Progenitor cell of endocrine pancreas (in vitro differentiated cells): ENCODE measurements at regions not wholly inside any gene's neighbourhood (a gene's known extent, or its start where the extent isn't known, plus 50 kb on each side); places are given as distances from the start of the nearest gene placed in this dataset.

Experiments
- DNase-seq: peaks from one replicate; pipeline ENCODE4 v3.0.0; 2021; ENCODE audit warnings: low spot score; ENCODE audit not compliant: unreplicated experiment
- H3K27ac Mint-ChIP-seq: 2 replicates; pipeline ENCODE4 v1.8.0; 2021; ENCODE audit warnings: mild to moderate bottlenecking, moderate library complexity, mixed read lengths
- H3K27me3 Mint-ChIP-seq: 2 replicates; pipeline ENCODE4 v1.8.0; 2021; ENCODE audit warnings: mixed read lengths
- H3K36me3 Mint-ChIP-seq: 2 replicates; pipeline ENCODE4 v1.8.0; 2022; ENCODE audit warnings: mixed read lengths; ENCODE audit not compliant: insufficient read depth
- H3K4me1 Mint-ChIP-seq: 2 replicates; pipeline ENCODE4 v1.8.0; 2021; ENCODE audit warnings: low read depth, mixed read lengths
- H3K4me3 Mint-ChIP-seq: 2 replicates; pipeline ENCODE4 v1.8.0; 2021; ENCODE audit warnings: low read depth, mild to moderate bottlenecking, moderate library complexity, mixed read lengths
- H3K9me3 Mint-ChIP-seq: 2 replicates; pipeline ENCODE4 v1.8.0; 2021; ENCODE audit warnings: low read depth, mixed read lengths
- TF ChIP-seq, protein P1 (sequence below): fragments of 200-600 bp; sonication (generic); IDR thresholded peaks from one replicate; pipeline ENCODE4 v1.5.0; 2021; ENCODE audit warnings: antibody characterized with exemption, mild to moderate bottlenecking; ENCODE audit not compliant: unreplicated experiment

DNA sequence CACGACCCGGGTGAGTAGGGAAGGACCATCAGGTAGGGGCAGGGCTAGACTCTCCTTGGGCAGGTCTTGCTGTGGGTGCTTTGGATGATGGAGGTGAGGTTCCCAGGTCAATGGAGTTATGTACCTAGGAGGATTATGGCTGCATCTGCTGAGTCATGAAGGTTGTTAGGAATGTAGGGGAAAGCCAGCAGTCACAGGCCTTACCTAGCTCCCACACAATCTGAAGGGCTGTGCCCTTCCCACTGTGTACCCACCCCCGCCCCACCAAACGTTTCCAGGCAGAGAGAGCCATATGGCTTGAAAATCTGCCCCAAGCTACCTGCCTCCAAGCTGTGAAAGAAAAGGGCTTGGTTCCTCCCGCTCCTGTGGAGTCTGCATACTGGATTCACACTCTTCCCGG lies 573.4 kb upstream of the DPPA4 start:
- H3K27ac Mint-ChIP-seq: no peak overlapping the region
- TF ChIP-seq, protein P1, sequence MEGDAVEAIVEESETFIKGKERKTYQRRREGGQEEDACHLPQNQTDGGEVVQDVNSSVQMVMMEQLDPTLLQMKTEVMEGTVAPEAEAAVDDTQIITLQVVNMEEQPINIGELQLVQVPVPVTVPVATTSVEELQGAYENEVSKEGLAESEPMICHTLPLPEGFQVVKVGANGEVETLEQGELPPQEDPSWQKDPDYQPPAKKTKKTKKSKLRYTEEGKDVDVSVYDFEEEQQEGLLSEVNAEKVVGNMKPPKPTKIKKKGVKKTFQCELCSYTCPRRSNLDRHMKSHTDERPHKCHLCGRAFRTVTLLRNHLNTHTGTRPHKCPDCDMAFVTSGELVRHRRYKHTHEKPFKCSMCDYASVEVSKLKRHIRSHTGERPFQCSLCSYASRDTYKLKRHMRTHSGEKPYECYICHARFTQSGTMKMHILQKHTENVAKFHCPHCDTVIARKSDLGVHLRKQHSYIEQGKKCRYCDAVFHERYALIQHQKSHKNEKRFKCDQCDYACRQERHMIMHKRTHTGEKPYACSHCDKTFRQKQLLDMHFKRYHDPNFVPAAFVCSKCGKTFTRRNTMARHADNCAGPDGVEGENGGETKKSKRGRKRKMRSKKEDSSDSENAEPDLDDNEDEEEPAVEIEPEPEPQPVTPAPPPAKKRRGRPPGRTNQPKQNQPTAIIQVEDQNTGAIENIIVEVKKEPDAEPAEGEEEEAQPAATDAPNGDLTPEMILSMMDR: no peak
- peaks cover 7% of the 10 kb centered on the region for H3K36me3 Mint-ChIP-seq
- no peaks in the 10 kb centered on the region for H3K27me3 Mint-ChIP-seq
- peaks cover 34% of the 10 kb centered on the region for H3K9me3 Mint-ChIP-seq
- H3K4me3 Mint-ChIP-seq: no peak overlapping the region
- H3K4me1 Mint-ChIP-seq: peaks cover 3% of the 10 kb centered on the region
- DNase-seq: no peak

DNA sequence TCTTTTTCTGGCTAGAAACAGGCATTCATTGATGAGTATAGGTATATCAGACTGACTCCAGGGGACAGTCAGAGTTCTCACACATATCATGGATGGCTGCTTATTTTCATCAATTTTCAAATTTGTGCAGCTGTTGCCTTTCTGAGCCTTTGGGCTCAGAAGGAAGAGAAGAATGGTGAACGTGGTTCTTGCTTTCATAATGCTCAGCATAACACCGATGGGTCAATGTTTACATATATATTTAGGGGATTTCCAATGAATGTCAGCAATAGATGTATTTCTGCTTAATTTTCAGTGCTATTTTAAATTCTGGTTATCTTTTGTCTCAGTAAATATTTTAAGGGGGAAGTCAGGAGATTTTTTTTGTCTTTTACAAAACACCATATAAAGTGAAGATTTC lies 581.4 kb upstream of the DPPA4 start:
- H3K27me3 Mint-ChIP-seq: no peaks in the 10 kb centered on the region
- H3K4me3 Mint-ChIP-seq: no peak overlapping the region
- no peak for DNase-seq
- no peak overlapping the region for H3K27ac Mint-ChIP-seq
- H3K4me1 Mint-ChIP-seq: peaks cover under 1% of the 10 kb centered on the region
- H3K9me3 Mint-ChIP-seq: peaks cover 2% of the 10 kb centered on the region
- TF ChIP-seq, protein P1: no peak
- H3K36me3 Mint-ChIP-seq: peaks cover 1% of the 10 kb centered on the region

DNA sequence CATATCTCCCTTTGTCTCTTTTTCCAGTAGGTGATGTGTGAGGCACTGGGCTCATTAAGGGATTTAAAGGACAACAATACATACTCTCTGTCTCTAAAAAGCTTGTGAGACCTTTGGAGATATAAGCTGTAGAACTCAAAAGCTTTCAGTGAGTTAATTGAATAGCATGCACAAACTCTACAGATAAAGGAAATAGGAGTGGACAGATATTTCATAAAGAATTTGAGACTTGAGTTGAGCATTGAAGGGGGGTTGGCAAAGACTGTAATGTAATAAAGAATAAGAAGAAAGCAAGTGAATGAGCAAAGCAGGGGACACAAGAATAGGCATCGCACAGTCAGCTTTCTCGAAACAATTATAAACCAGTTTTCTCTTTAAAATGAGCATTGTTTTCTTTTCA lies 583.4 kb upstream of the DPPA4 start:
- no peak for DNase-seq
- no peak overlapping the region for H3K27ac Mint-ChIP-seq
- peaks cover 3% of the 10 kb centered on the region for H3K4me1 Mint-ChIP-seq
- H3K9me3 Mint-ChIP-seq: no peaks in the 10 kb centered on the region
- H3K4me3 Mint-ChIP-seq: no peak overlapping the region
- H3K27me3 Mint-ChIP-seq: no peaks in the 10 kb centered on the region
- H3K36me3 Mint-ChIP-seq: no peaks in the 10 kb centered on the region
- TF ChIP-seq, protein P1: no peak

DNA sequence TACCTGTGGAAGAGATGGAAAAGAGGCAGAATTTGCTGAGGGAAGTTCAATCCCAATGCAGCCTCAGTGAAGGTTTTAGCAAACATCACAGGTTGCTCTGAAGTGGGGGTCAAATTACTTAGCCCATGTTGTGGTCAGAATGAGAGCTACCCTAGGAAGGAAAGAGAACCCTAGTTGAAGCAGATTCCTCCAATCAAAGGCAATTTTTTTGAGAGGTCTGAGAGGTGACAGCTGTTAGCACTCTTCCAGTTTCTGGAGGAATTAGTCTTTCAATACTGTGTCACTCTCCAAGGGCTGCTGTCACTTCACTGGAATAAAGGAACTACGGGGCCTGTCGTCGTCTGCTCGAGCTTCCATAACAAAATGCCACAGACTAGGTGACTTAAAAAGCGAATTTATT lies 584.2 kb upstream of the DPPA4 start:
- no peak for DNase-seq
- H3K4me3 Mint-ChIP-seq: no peak overlapping the region
- no peaks in the 10 kb centered on the region for H3K9me3 Mint-ChIP-seq
- H3K27me3 Mint-ChIP-seq: no peaks in the 10 kb centered on the region
- TF ChIP-seq, protein P1: no peak
- no peaks in the 10 kb centered on the region for H3K36me3 Mint-ChIP-seq
- H3K4me1 Mint-ChIP-seq: peaks cover 3% of the 10 kb centered on the region
- H3K27ac Mint-ChIP-seq: no peak overlapping the region

GRCh38 chr3:109922856-109923255 lies 585.5 kb upstream of the DPPA4 start:
- Mint-ChIP-seq H3K4me1 (peaks cover 3% of the 10 kb centered on the region), H3K27ac (no peak overlapping the region), H3K27me3 (no peaks in the 10 kb centered on the region), H3K9me3 (no peaks in the 10 kb centered on the region), H3K36me3 (no peaks in the 10 kb centered on the region), H3K4me3 (no peak overlapping the region)
- TF ChIP-seq, protein P1: no peak
- no peak for DNase-seq

- Mint-ChIP-seq H3K36me3 (no peaks in the 10 kb centered on the region), H3K4me3 (no peak overlapping the region), H3K9me3 (no peaks in the 10 kb centered on the region), H3K27ac (no peak overlapping the region), H3K4me1 (peaks cover 3% of the 10 kb centered on the region), H3K27me3 (no peaks in the 10 kb centered on the region)
- TF ChIP-seq, protein P1: no peak
- DNase-seq: no peak
Measured at GRCh38 chr3:109923431-109923830, 586.1 kb upstream of the DPPA4 start.
